PC-9 (cell line): ENCODE measurements at regions not wholly inside any gene's neighbourhood (a gene's known extent, or its start where the extent isn't known, plus 50 kb on each side); places are given as distances from the start of the nearest gene placed in this dataset.

Source experiments
- CTCF ChIP-seq: fragments of 200-600 bp; sonication (generic); conservative IDR thresholded peaks from 2 replicates; pipeline ENCODE4 v1.6.1; 2017; ENCODE audit warnings: mixed run types, antibody characterized with exemption, mild to moderate bottlenecking, moderate library complexity
- EZH2 ChIP-seq: fragments of 200-600 bp; sonication (generic); IDR thresholded peaks from 2 replicates; pipeline ENCODE4 v1.8.0; 2017; ENCODE audit warnings: antibody characterized with exemption, low read depth

GRCh38 chr5:38670066-38670465 is 113.6 kb upstream of the LIFR start:
- no peak for TF ChIP-seq EZH2
- no peak for TF ChIP-seq CTCF
